MCF 10A (cell line): ENCODE measurements at regions not wholly inside any gene's neighbourhood (a gene's known extent, or its start where the extent isn't known, plus 50 kb on each side); places are given as distances from the start of the nearest gene placed in this dataset.
"Not testable (repeated sequence)": the region's sequence is repeated elsewhere in the genome, so short reads cannot be mapped to it uniquely, and the experiment has no call there.

ENCODE experiments used
- BruUV-seq: library from RNA; stranded (reverse); fragments of 400-500 nt; replicated peaks from 2 replicates; lab custom pipeline; 2021; lab: Mats Ljungman, UMichigan
- CTCF ChIA-PET: fragments of 300-600 bp; sonication (Branson Sonifier 250); formaldehyde crosslinking; extraction: SDS; loops from one replicate; lab custom pipeline; 2021; ENCODE audit warnings: antibody characterized with exemption, inconsistent platforms; lab: Yijun Ruan, JAX
- POLR2A ChIA-PET: fragments of 300-600, 350-650 bp; sonication (Branson Sonifier 250); formaldehyde crosslinking; extraction: SDS; loops from one replicate; lab custom pipeline; 2020; ENCODE audit warnings: antibody characterized with exemption, inconsistent platforms; lab: Yijun Ruan, JAX
- DNase-seq: peaks from one replicate; pipeline ENCODE4 v3.0.0-alpha.2; 2018; ENCODE audit not compliant: unreplicated experiment
- H3K27ac Mint-ChIP-seq: one replicate; pipeline ENCODE4 v1.8.0; 2022; ENCODE audit warnings: mild to moderate bottlenecking, low read depth, mixed read lengths; ENCODE audit not compliant: unreplicated experiment
- H3K27me3 Mint-ChIP-seq: one replicate; pipeline ENCODE4 v1.8.0; 2022; ENCODE audit warnings: mixed read lengths; ENCODE audit not compliant: insufficient read depth, unreplicated experiment
- H3K36me3 Mint-ChIP-seq: one replicate; pipeline ENCODE4 v1.8.0; 2022; ENCODE audit warnings: mild to moderate bottlenecking, moderate library complexity, mixed read lengths; ENCODE audit not compliant: insufficient read depth, unreplicated experiment
- H3K4me1 Mint-ChIP-seq: one replicate; pipeline ENCODE4 v1.8.0; 2022; ENCODE audit warnings: mixed read lengths; ENCODE audit not compliant: insufficient read depth, unreplicated experiment
- H3K4me3 Mint-ChIP-seq: one replicate; pipeline ENCODE4 v1.8.0; 2022; ENCODE audit warnings: mild to moderate bottlenecking, moderate library complexity, mixed read lengths; ENCODE audit not compliant: unreplicated experiment
- H3K9me3 Mint-ChIP-seq: one replicate; pipeline ENCODE4 v1.8.0; 2022; ENCODE audit warnings: mixed read lengths; ENCODE audit not compliant: unreplicated experiment
- intact Hi-C: fragments of 100-400 bp; cut with micrococcal nuclease; formaldehyde crosslinking; loops from 2 replicates; pipeline ENCODE4 v1.14.1; 2022

DNA sequence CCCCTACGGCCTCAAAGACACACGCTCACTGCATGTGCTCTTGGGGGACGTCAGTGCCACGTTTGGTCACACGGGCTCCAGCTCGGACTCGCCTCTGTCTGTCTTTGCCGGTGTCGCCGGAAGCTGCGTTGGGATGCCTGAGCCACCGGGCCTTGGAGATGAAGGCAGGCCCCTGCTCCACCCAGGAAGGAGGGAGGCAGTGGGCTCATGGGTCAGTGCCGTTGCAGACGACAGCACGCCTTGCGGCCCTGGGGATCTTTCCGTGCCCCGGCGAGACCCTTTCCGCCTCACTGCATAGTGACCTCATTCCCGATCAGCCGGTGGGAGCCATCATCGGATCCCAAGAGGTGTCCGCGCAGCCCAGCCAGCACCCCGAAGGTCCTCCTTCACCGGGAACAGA lies 1407.3 kb upstream of the PCDH10 start:
- H3K4me1 Mint-ChIP-seq, H3K27me3 Mint-ChIP-seq, DNase-seq, H3K27ac Mint-ChIP-seq, BruUV-seq, H3K36me3 Mint-ChIP-seq, CTCF ChIA-PET, H3K9me3 Mint-ChIP-seq, POLR2A ChIA-PET, intact Hi-C loops, H3K4me3 Mint-ChIP-seq: not testable (repeated sequence)

DNA sequence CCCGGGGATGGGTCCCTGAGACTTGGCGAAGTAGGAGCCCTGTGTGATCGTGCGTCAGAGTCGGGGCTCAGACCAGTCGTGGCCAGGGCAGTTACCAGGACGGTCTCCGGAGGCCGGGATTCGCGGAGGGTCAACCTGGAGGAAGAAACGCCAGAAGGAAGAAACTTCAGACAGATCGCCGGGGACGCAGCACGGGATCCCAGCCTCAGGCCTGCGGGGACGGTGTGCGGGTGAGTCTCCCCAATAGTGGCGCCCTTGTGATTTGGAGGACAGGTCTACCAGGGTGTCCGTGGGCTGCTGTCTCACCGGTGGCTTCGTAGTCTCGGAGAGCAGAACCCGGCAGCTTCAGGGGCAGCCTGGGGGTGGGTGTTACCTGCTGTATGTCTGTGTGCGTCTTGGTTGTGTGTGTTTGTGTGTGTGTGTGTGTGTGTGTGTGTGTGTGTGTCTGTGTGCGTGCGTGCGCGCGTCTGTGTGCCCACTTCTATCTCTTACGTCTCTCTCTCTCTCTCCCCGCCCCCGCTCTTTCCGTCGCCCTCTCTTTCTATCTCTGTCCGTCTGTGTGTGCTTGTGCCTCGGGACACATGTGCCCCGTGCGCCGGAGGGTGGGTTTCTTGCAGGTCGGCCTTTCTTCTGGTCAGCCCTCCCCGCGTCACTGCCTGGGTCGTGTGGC lies 1406.4 kb upstream of the PCDH10 start:
- intact Hi-C loops, H3K4me1 Mint-ChIP-seq, POLR2A ChIA-PET, H3K9me3 Mint-ChIP-seq, H3K4me3 Mint-ChIP-seq, H3K27ac Mint-ChIP-seq, DNase-seq, BruUV-seq, H3K36me3 Mint-ChIP-seq, H3K27me3 Mint-ChIP-seq, CTCF ChIA-PET: not testable (repeated sequence)

DNA sequence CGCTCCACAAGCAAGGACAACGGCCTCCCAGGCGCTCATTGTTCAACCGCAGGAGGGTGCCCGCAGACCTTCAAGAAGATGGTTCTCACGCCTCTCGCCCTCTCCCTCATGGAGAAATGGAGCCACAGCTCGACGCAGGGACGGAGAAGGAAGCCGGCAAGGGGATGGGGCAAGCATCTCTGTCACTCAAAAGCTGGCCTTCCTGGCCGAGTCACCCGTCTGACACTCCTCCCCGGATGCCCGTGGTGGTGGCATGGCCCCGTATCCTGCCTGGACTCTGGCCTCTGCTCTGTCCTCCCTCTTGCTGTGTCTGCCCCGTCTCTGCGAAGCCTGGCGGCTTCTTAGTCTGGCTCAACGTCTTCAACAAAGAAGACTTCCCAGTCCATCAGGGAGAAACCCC lies 1405.7 kb upstream of the PCDH10 start:
- BruUV-seq, H3K4me3 Mint-ChIP-seq, H3K9me3 Mint-ChIP-seq, H3K27ac Mint-ChIP-seq, CTCF ChIA-PET, DNase-seq, H3K36me3 Mint-ChIP-seq, H3K4me1 Mint-ChIP-seq, POLR2A ChIA-PET, intact Hi-C loops, H3K27me3 Mint-ChIP-seq: not testable (repeated sequence)

DNA sequence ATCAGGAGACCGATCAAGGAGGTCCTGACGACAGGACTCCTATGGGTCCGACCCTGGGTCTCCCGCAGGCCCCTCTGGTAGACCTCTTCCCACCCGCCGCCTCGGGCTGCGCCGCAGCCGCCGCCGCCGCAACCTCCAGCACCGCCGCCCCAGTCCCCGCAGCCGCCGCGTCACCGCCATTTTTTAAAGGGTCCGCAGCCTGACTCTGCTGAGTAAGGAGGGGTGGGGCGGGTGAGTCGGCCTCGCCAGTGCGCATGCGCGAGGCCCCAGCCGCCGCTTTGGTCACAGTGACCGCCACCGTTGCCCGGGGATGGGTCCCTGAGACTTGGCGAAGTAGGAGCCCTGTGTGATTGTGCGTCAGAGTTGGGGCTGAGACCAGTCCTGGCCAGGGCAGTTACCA lies 1401.9 kb upstream of the PCDH10 start:
- H3K9me3 Mint-ChIP-seq, DNase-seq, intact Hi-C loops, BruUV-seq, H3K36me3 Mint-ChIP-seq, H3K27ac Mint-ChIP-seq, H3K4me1 Mint-ChIP-seq, H3K4me3 Mint-ChIP-seq, CTCF ChIA-PET, H3K27me3 Mint-ChIP-seq, POLR2A ChIA-PET: not testable (repeated sequence)

DNA sequence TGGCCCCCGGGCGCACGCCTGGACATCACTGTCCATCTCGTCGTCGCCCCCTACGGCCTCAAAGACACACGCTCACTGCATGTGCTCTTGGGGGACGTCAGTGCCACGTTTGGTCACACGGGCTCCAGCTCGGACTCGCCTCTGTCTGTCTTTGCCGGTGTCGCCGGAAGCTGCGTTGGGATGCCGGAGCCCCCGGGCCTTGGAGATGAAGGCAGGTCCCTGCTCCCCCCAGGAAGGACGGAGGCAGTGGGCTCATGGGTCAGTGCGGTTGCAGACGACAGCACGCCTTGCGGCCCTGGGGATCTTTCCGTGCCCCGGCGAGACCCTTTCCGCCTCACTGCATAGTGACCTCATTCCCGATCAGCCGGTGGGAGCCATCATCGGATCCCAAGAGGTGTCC lies 1399.9 kb upstream of the PCDH10 start:
- H3K4me3 Mint-ChIP-seq, POLR2A ChIA-PET, H3K4me1 Mint-ChIP-seq, H3K9me3 Mint-ChIP-seq, H3K27me3 Mint-ChIP-seq, intact Hi-C loops, H3K36me3 Mint-ChIP-seq, H3K27ac Mint-ChIP-seq, BruUV-seq, DNase-seq, CTCF ChIA-PET: not testable (repeated sequence)

DNA sequence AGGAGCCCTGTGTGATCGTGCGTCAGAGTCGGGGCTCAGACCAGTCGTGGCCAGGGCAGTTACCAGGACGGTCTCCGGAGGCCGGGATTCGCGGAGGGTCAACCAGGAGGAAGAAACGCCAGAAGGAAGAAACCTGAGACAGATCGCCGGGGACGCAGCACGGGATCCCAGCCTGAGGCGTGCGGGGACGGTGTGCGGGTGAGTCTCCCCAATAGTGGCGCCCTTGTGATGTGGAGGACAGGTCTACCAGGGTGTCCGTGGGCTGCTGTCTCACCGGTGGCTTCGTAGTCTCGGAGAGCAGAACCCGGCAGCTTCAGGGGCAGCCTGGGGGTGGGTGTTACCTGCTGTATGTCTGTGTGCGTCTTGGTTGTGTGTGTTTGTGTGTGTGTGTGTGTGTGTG lies 1399.1 kb upstream of the PCDH10 start:
- BruUV-seq, H3K4me1 Mint-ChIP-seq, H3K27ac Mint-ChIP-seq, intact Hi-C loops, H3K27me3 Mint-ChIP-seq, CTCF ChIA-PET, H3K4me3 Mint-ChIP-seq, POLR2A ChIA-PET, H3K9me3 Mint-ChIP-seq, DNase-seq, H3K36me3 Mint-ChIP-seq: not testable (repeated sequence)

DNA sequence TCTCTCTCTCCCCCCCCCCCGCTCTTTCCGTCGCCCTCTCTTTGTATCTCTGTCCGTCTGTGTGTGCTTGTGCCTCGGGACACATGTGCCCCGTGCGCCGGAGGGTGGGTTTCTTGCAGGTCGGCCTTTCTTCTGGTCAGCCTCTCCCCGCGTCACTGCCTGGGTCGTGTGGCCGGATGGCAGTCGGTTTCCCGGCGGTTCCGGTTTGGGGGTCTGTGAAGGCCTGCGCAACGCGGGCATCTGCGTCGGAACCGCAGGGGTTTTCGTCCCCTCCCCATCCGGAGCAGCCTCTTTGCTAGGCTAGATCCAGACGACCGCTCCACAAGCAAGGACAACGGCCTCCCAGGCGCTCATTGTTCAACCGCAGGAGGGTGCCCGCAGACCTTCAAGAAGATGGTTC lies 1398.6 kb upstream of the PCDH10 start:
- BruUV-seq, POLR2A ChIA-PET, H3K27ac Mint-ChIP-seq, CTCF ChIA-PET, H3K9me3 Mint-ChIP-seq, H3K4me1 Mint-ChIP-seq, intact Hi-C loops, H3K36me3 Mint-ChIP-seq, DNase-seq, H3K27me3 Mint-ChIP-seq, H3K4me3 Mint-ChIP-seq: not testable (repeated sequence)

DNA sequence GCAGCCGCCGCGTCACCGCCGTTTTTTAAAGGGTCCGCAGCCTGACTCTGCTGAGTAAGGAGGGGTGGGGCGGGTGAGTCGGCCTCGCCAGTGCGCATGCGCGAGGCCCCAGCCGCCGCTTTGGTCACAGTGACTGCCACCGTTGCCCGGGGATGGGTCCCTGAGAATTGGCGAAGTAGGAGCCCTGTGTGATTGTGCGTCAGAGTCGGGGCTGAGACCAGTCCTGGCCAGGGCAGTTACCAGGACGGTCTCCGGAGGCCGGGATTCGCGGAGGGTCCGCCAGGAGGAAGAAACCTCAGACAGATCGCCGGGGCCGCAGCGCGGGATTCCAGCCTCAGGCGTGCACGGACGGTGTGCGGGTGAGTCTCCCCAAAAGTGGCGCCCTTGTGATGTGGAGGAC lies 1386.9 kb upstream of the PCDH10 start:
- BruUV-seq, H3K9me3 Mint-ChIP-seq, H3K27me3 Mint-ChIP-seq, H3K4me3 Mint-ChIP-seq, H3K36me3 Mint-ChIP-seq, POLR2A ChIA-PET, H3K27ac Mint-ChIP-seq, CTCF ChIA-PET, intact Hi-C loops, H3K4me1 Mint-ChIP-seq, DNase-seq: not testable (repeated sequence)
